ENCODE measurements at regions not wholly inside any gene's neighbourhood (a gene's known extent, or its start where the extent isn't known, plus 50 kb on each side); places are given as distances from the start of the nearest gene placed in this dataset.

DNA sequence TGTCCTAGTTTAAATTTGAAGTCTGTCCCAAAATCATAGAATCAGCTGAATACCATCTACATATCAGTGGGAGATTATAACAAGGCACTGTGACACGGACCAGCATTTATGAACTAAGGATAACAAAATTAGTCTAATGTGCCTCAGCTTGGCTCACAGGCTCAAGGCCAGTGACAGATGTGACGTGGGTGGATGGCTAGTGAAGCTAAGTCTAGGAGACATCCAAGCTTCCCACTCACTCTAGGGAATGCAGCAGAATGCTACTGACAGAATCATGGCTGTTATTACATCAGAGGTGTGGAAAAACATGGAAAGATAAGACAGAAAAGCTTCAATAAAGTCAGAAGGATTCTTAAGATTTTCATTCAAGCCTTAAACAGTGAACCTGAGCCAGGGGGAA lies 329.9 kb downstream of the NAF1 start:
- TF ChIP-seq, protein P1, sequence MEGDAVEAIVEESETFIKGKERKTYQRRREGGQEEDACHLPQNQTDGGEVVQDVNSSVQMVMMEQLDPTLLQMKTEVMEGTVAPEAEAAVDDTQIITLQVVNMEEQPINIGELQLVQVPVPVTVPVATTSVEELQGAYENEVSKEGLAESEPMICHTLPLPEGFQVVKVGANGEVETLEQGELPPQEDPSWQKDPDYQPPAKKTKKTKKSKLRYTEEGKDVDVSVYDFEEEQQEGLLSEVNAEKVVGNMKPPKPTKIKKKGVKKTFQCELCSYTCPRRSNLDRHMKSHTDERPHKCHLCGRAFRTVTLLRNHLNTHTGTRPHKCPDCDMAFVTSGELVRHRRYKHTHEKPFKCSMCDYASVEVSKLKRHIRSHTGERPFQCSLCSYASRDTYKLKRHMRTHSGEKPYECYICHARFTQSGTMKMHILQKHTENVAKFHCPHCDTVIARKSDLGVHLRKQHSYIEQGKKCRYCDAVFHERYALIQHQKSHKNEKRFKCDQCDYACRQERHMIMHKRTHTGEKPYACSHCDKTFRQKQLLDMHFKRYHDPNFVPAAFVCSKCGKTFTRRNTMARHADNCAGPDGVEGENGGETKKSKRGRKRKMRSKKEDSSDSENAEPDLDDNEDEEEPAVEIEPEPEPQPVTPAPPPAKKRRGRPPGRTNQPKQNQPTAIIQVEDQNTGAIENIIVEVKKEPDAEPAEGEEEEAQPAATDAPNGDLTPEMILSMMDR (conservative IDR thresholded peaks at IDR 0.05; ENCODE audit: low read depth, low read length): no peak
- no peak for TF ChIP-seq EZH2 (IDR thresholded peaks at IDR 0.05; ENCODE audit: low read length, unreplicated experiment)

Data from PC-3 (cell line).